ENCODE measurements at regions not wholly inside any gene's neighbourhood (a gene's known extent, or its start where the extent isn't known, plus 50 kb on each side); places are given as distances from the start of the nearest gene placed in this dataset.
A peak's percentile ranks its signal among the peaks of the same experiment; 100 is the strongest.

GRCh38 chr14:42316693-42317092 lies 710.0 kb downstream of the LRFN5 start:
- no peaks in the 10 kb centered on the region for H3K9me3 ChIP-seq (ENCODE audit: control insufficient read depth, insufficient read depth, low read depth, low read length)
- no peak overlapping the region for H3K4me3 ChIP-seq (ENCODE audit: low read depth, low read length)
- H3K4me1 ChIP-seq (ENCODE audit: control insufficient read depth, insufficient read depth, low read length): no peaks in the 10 kb centered on the region
- H3K27ac ChIP-seq (ENCODE audit: extremely low read depth, low read depth, low read length): no peak overlapping the region
- ChIA-PET CTCF (interaction anchor here (0.7 kb wide), 1 partner anchor 473 kb away, joined by 3 read pairs; no protein-coding TSS in a partner anchor), POLR2A (no interaction called here)
- no peak for TF ChIP-seq PRDM4 (tag by site-specific recombination; IDR thresholded peaks at IDR 0.05)
- TF ChIP-seq ZNF114 (tag by site-specific recombination; IDR thresholded peaks at IDR 0.05): no peak
- no peak for TF ChIP-seq ZNF624 (tag by site-specific recombination; IDR thresholded peaks at IDR 0.05)
- no peaks in the 10 kb centered on the region for H3K36me3 ChIP-seq (ENCODE audit: control insufficient read depth in 2 of 2, insufficient read depth in 1 of 2, low read length in 2 of 2)

DNA sequence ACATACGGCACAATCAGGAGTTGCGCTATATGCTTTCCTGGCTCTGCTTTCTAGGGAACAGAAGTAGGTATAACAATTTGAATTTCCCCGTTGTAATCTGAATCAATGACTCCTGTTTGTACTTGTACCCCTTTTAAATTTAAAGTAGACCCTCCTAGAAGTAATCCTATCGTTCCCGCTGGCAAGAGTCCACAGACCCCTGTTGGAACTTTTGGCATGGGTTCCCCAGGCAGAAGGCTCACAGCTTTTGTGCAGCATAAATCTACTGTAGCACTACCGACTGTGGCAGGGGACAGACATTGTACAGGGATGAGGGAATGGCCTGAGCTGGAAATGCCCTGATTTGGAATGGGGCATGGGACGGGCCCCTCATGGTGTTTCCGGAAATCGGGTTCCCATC lies 705.2 kb downstream of the LRFN5 start:
- no peaks in the 10 kb centered on the region for H3K9me3 ChIP-seq (ENCODE audit: control insufficient read depth, insufficient read depth, low read depth, low read length)
- POLR2A ChIA-PET: no interaction called here
- H3K4me3 ChIP-seq (ENCODE audit: low read depth, low read length): no peak overlapping the region
- CTCF ChIA-PET: no interaction called here
- no peaks in the 10 kb centered on the region for H3K4me1 ChIP-seq (ENCODE audit: control insufficient read depth, insufficient read depth, low read length)
- H3K27ac ChIP-seq (ENCODE audit: extremely low read depth, low read depth, low read length): no peak overlapping the region
- TF ChIP-seq MZF1 (tag by site-specific recombination; IDR thresholded peaks at IDR 0.05; ENCODE audit: borderline replicate concordance): no peak
- no peak for TF ChIP-seq WT1 (tag by site-specific recombination; IDR thresholded peaks at IDR 0.05)
- TF ChIP-seq ZNF600 (tag by site-specific recombination; IDR thresholded peaks at IDR 0.05): no peak
- TF ChIP-seq ZNF221 (tag by site-specific recombination; IDR thresholded peaks at IDR 0.05; ENCODE audit: borderline replicate concordance): no peak
- TF ChIP-seq ZNF623 (tag by site-specific recombination; IDR thresholded peaks at IDR 0.05): no peak
- H3K36me3 ChIP-seq (ENCODE audit: control insufficient read depth in 2 of 2, insufficient read depth in 1 of 2, low read length in 2 of 2): no peaks in the 10 kb centered on the region

DNA sequence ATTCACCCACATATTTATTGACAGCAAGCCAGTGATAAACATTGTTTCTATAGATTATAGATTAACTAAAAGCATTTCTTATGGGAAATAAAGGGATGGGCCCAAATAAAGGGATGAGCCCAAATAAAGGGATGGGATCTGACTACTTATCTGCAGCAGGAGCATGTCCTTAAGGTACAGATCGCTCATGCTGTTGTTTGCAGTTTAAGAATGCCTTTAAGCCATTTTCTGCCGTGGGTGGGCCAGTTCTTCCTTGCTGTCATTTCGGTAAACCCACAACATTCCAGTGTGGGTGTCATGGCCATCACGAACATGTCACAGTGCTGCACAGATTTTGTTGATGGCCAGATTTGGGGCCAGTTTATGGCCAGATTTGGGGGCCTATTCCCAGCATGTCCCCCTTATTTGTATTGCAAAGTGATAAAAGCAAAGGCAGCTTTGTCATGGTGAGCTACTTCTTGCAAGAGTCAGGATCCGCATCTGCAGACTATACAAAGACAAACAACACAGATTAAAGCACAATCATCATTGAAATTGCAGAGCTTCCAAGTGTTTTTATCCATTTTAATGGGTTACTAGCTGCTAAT lies 700.7 kb downstream of the LRFN5 start:
- H3K27ac ChIP-seq (ENCODE audit: extremely low read depth, low read depth, low read length): no peak overlapping the region
- H3K4me1 ChIP-seq (ENCODE audit: control insufficient read depth, insufficient read depth, low read length): no peaks in the 10 kb centered on the region
- no peak overlapping the region for H3K4me3 ChIP-seq (ENCODE audit: low read depth, low read length)
- ChIA-PET POLR2A (no interaction called here), CTCF (no interaction called here)
- H3K9me3 ChIP-seq (ENCODE audit: control insufficient read depth, insufficient read depth, low read depth, low read length): no peaks in the 10 kb centered on the region
- TF ChIP-seq ZNF211 (tag by site-specific recombination; IDR thresholded peaks at IDR 0.05; ENCODE audit: low read depth) (no peak), SETDB1 (IDR thresholded peaks at IDR 0.05; ENCODE audit: insufficient read length, low read length) (peak; percentile 57), ZBTB21 (tag by site-specific recombination; IDR thresholded peaks at IDR 0.05) (no peak)
- H3K36me3 ChIP-seq (ENCODE audit: control insufficient read depth in 2 of 2, insufficient read depth in 1 of 2, low read length in 2 of 2): no peaks in the 10 kb centered on the region

DNA sequence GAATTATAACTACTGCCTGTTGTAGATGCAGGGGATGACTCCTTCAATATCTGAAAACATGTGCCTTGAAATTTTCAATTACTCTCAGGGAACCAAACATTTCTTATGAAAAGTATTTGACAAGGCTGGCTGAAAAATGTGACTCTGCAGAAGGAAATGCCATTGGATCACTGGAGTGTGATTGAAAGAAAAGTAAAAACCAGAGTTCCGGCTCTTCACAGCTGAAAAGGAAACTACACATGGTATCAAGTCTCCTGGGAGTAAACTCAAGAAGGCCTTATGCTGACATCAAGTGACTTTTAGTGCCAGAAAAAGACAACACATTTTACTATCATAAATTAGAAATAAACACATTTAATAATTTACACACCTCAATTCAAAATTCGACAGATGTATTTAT lies 693.0 kb downstream of the LRFN5 start:
- ChIA-PET CTCF (interaction anchor here (0.5 kb wide), 1 partner anchor 529 kb away, joined by 4 read pairs; no protein-coding TSS in a partner anchor), POLR2A (no interaction called here)
- Histone ChIP-seq H3K27ac (ENCODE audit: extremely low read depth, low read depth, low read length) (no peak overlapping the region), H3K4me3 (ENCODE audit: low read depth, low read length) (no peak overlapping the region), H3K36me3 (ENCODE audit: control insufficient read depth in 2 of 2, insufficient read depth in 1 of 2, low read length in 2 of 2) (no peaks in the 10 kb centered on the region), H3K4me1 (ENCODE audit: control insufficient read depth, insufficient read depth, low read length) (no peaks in the 10 kb centered on the region), H3K9me3 (ENCODE audit: control insufficient read depth, insufficient read depth, low read depth, low read length) (no peaks in the 10 kb centered on the region)
- TF ChIP-seq ZNF558 (tag by site-specific recombination; IDR thresholded peaks at IDR 0.05) (no peak), ZNF335 (tag by site-specific recombination; conservative IDR thresholded peaks at IDR 0.05) (no peak), OSR2 (tag by site-specific recombination; IDR thresholded peaks at IDR 0.05) (no peak), WT1 (tag by site-specific recombination; IDR thresholded peaks at IDR 0.05) (no peak), ZNF585B (tag by site-specific recombination; IDR thresholded peaks at IDR 0.05) (no peak), HOXA7 (CRISPR knock-in tag; IDR thresholded peaks at IDR 0.05; ENCODE audit: borderline replicate concordance) (no peak), GFI1B (tag by site-specific recombination; IDR thresholded peaks at IDR 0.05) (no peak), ZNF16 (tag by site-specific recombination; IDR thresholded peaks at IDR 0.05; ENCODE audit: low read depth) (no peak), ZSCAN5A (tag by site-specific recombination; IDR thresholded peaks at IDR 0.05) (no peak)
- TF ChIP-seq, protein P1, sequence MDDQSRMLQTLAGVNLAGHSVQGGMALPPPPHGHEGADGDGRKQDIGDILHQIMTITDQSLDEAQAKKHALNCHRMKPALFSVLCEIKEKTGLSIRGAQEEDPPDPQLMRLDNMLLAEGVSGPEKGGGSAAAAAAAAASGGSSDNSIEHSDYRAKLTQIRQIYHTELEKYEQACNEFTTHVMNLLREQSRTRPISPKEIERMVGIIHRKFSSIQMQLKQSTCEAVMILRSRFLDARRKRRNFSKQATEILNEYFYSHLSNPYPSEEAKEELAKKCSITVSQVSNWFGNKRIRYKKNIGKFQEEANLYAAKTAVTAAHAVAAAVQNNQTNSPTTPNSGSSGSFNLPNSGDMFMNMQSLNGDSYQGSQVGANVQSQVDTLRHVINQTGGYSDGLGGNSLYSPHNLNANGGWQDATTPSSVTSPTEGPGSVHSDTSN (CRISPR knock-in tag; IDR thresholded peaks at IDR 0.05): no peak
- TF ChIP-seq, protein P2, sequence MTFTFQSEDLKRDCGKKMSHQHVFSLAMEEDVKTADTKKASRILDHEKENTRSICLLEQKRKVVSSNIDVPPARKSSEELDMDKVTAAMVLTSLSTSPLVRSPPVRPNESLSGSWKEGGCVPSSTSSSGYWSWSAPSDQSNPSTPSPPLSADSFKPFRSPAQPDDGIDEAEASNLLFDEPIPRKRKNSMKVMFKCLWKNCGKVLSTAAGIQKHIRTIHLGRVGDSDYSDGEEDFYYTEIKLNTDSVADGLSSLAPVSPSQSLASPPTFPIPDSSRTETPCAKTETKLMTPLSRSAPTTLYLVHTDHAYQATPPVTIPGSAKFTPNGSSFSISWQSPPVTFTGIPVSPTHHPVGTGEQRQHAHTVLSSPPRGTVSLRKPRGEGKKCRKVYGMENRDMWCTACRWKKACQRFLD (tag by site-specific recombination; IDR thresholded peaks at IDR 0.05): no peak

Data from HEK293 (cell line).